ENCODE measurements at regions not wholly inside any gene's neighbourhood (a gene's known extent, or its start where the extent isn't known, plus 50 kb on each side); places are given as distances from the start of the nearest gene placed in this dataset.

DNA sequence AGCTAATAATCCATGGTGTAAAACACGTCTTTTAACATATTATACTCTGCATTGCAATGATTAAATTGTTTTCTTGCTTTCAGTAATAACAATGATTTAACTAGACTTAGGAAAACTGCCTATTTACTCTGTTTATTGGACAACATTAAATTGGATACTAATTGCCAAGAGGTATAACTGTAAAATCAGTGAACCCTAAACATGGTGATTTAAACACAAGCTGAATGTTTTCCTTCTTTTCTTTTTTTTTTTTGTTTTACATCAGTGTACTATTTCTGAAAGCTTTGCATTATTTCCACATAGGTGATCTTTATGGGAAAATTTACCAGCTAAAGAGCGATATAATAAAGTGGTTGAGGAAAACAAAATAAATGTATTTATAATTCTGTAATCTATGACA lies 276.7 kb downstream of the PCDH7 start:
- TF ChIP-seq, protein P1, sequence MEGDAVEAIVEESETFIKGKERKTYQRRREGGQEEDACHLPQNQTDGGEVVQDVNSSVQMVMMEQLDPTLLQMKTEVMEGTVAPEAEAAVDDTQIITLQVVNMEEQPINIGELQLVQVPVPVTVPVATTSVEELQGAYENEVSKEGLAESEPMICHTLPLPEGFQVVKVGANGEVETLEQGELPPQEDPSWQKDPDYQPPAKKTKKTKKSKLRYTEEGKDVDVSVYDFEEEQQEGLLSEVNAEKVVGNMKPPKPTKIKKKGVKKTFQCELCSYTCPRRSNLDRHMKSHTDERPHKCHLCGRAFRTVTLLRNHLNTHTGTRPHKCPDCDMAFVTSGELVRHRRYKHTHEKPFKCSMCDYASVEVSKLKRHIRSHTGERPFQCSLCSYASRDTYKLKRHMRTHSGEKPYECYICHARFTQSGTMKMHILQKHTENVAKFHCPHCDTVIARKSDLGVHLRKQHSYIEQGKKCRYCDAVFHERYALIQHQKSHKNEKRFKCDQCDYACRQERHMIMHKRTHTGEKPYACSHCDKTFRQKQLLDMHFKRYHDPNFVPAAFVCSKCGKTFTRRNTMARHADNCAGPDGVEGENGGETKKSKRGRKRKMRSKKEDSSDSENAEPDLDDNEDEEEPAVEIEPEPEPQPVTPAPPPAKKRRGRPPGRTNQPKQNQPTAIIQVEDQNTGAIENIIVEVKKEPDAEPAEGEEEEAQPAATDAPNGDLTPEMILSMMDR (IDR thresholded peaks at IDR 0.05; ENCODE audit: insufficient read depth, low read length, poor library complexity, severe bottlenecking), result no peak
- DNase-seq (ENCODE audit: extremely low read depth, insufficient read length), result no peak
- no peak overlapping the region for H3K4me3 ChIP-seq (replicated peaks; ENCODE audit: low read depth, low read length)
- no peaks in the 10 kb centered on the region for H3K36me3 ChIP-seq (ENCODE audit: control insufficient read depth, insufficient read depth, low read length)
- no peaks in the 10 kb centered on the region for H3K27me3 ChIP-seq (replicated peaks; ENCODE audit: control insufficient read depth, insufficient read depth, low read length)

DNA sequence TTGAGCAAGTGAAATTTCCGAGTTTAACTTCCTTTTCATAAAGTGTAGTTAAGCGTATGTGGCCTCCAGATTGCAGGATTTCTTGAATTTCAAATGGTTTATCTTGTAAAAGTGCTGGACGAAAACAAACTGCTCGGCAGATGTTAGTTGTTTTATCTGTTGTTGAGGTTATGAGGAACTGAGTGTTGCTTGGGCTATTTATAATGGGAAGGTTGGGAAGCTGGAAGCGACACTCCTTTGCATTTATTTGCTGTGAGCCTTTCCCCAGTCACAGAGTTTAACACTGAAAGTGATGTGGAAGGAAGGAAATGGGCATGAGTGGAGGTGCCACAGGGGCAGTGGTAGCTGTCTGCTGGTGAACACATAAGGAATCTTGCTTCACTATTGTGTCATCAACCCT lies 284.9 kb downstream of the PCDH7 start:
- Histone ChIP-seq H3K36me3 (ENCODE audit: control insufficient read depth, insufficient read depth, low read length) (no peaks in the 10 kb centered on the region), H3K4me3 (replicated peaks; ENCODE audit: low read depth, low read length) (no peak overlapping the region), H3K27me3 (replicated peaks; ENCODE audit: control insufficient read depth, insufficient read depth, low read length) (no peaks in the 10 kb centered on the region)
- no peak for DNase-seq (ENCODE audit: extremely low read depth, insufficient read length)
- TF ChIP-seq, protein P1 (IDR thresholded peaks at IDR 0.05; ENCODE audit: insufficient read depth, low read length, poor library complexity, severe bottlenecking), result no peak

DNA sequence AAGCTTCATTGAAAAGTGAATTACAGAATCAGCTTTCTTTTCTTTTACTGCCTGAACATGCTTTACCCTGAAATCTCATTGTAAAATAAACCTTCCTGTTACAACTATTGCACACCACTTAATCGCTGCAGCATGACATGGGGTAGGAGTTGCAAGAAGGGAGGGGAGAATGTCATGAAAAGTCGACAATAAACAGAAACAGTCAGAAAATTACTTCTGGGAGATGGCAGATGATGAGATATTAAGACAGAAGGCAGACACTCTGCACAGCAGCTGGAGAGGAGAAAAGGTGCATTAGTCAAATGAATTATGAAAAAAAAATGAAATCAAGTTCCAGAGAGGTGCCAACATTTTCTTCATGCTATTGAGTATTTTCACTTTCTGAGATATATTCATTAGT lies 287.7 kb downstream of the PCDH7 start:
- no peaks in the 10 kb centered on the region for H3K27me3 ChIP-seq (replicated peaks; ENCODE audit: control insufficient read depth, insufficient read depth, low read length)
- TF ChIP-seq, protein P1 (IDR thresholded peaks at IDR 0.05; ENCODE audit: insufficient read depth, low read length, poor library complexity, severe bottlenecking), result no peak
- H3K4me3 ChIP-seq (replicated peaks; ENCODE audit: low read depth, low read length), result no peak overlapping the region
- DNase-seq (ENCODE audit: extremely low read depth, insufficient read length), result no peak
- H3K36me3 ChIP-seq (ENCODE audit: control insufficient read depth, insufficient read depth, low read length), result no peaks in the 10 kb centered on the region

DNA sequence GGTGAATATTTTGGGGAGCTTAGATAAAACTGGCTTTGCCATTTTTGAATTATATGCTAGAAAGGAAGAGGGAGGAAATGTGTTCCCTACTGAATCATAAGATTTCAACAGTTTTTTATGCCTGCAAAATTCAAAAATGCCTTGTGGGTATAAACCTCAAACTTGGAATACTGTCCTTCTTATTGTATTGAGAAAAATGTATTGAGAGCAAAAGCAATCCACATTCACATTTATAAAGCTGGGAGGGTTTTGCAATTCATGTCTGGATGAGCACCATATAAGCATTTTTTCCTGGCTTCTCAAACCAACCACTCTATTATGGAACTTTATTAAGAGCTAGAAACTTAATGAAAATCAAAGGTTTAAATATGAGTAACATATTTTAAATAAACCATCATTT lies 289.8 kb downstream of the PCDH7 start:
- Histone ChIP-seq H3K4me3 (replicated peaks; ENCODE audit: low read depth, low read length) (no peak overlapping the region), H3K27me3 (replicated peaks; ENCODE audit: control insufficient read depth, insufficient read depth, low read length) (no peaks in the 10 kb centered on the region), H3K36me3 (ENCODE audit: control insufficient read depth, insufficient read depth, low read length) (no peaks in the 10 kb centered on the region)
- no peak for DNase-seq (ENCODE audit: extremely low read depth, insufficient read length)
- TF ChIP-seq, protein P1 (IDR thresholded peaks at IDR 0.05; ENCODE audit: insufficient read depth, low read length, poor library complexity, severe bottlenecking), result no peak

DNA sequence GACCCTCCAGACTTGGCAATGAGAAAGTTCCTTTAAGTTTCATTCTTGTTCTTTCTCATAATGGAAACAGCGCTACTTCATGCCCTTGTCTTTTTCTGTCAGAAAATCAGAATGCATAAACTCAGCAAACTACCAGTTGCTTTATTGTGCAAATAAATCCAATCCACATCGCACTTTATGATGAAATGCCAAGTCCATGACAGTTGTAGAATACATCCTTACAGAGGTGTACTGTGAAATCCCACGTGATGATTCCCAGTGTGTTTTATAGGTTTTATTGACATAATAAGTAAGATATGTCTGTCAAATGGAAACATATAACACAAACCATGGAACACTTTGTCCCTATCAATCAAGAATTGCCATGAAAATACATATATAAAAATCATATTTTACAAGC lies 295.0 kb downstream of the PCDH7 start:
- no peak for DNase-seq (ENCODE audit: extremely low read depth, insufficient read length)
- TF ChIP-seq, protein P1 (IDR thresholded peaks at IDR 0.05; ENCODE audit: insufficient read depth, low read length, poor library complexity, severe bottlenecking), result no peak
- H3K36me3 ChIP-seq (ENCODE audit: control insufficient read depth, insufficient read depth, low read length), result no peaks in the 10 kb centered on the region
- H3K27me3 ChIP-seq (replicated peaks; ENCODE audit: control insufficient read depth, insufficient read depth, low read length), result no peaks in the 10 kb centered on the region
- no peak overlapping the region for H3K4me3 ChIP-seq (replicated peaks; ENCODE audit: low read depth, low read length)

DNA sequence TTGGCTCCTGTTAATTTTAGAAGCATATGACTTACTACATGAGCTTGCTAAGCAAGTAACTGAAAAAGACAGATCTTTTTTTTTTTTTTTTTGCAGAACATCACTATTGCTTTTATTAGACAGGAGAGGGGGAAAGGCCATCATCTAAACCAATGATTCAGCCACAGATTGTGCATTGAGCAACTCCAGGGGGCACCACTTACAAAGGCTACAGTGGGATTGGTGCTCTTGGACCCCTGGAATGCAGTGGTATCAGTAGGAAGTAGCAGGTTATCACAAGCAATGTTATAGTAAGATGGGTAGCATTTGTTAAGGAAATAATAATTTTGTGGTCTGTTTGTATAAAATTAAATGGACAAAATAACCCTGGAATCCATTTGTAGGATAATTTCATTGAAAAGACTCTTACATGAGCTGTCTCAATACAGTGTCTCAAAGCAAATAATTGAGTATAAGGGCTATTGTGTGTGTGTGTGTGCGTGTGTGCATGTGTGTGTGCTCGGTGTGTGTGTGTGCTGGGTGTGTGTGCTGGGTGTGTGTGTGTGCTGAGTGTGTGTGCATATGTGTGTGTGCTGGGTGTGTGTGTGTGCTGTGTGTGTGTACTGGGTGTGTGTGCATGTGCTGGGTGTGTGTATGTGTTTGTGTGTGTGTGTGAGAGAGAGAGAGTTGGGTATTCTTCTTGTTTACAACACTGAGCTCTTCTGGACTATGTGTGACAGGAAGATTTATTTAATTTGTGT lies 296.3 kb downstream of the PCDH7 start:
- no peak overlapping the region for H3K4me3 ChIP-seq (replicated peaks; ENCODE audit: low read depth, low read length)
- TF ChIP-seq, protein P1 (IDR thresholded peaks at IDR 0.05; ENCODE audit: insufficient read depth, low read length, poor library complexity, severe bottlenecking), result no peak
- no peak for DNase-seq (ENCODE audit: extremely low read depth, insufficient read length)
- no peaks in the 10 kb centered on the region for H3K36me3 ChIP-seq (ENCODE audit: control insufficient read depth, insufficient read depth, low read length)
- H3K27me3 ChIP-seq (replicated peaks; ENCODE audit: control insufficient read depth, insufficient read depth, low read length), result no peaks in the 10 kb centered on the region
